LNCaP clone FGC (cell line): ENCODE measurements at regions not wholly inside any gene's neighbourhood (a gene's known extent, or its start where the extent isn't known, plus 50 kb on each side); places are given as distances from the start of the nearest gene placed in this dataset.

Experiments
- DNase-seq: peaks from one replicate; pipeline ENCODE4 v3.0.0-alpha.2; 2011; ENCODE audit warnings: low read depth
- H3K4me3 ChIP-seq: 2 replicates; pipeline ENCODE4 v1.5.1; 2011; ENCODE audit warnings: mild to moderate bottlenecking, low read depth, low read length, control low read depth
- CTCF ChIP-seq: IDR thresholded peaks from 2 replicates; pipeline ENCODE4 v1.5.1; 2012; ENCODE audit warnings: mild to moderate bottlenecking; ENCODE audit not compliant: control insufficient read depth, insufficient read depth; ENCODE audit errors: extremely low read depth

GRCh38 chr3:88811096-88811495 is 296.3 kb upstream of the EPHA3 start:
- no peak for DNase-seq
- no peak for TF ChIP-seq CTCF
- H3K4me3 ChIP-seq: no peak overlapping the region

GRCh38 chr3:88812576-88812975 is 294.8 kb upstream of the EPHA3 start:
- no peak for DNase-seq
- H3K4me3 ChIP-seq: no peak overlapping the region
- no peak for TF ChIP-seq CTCF

GRCh38 chr3:88816445-88816844 is 291.0 kb upstream of the EPHA3 start:
- H3K4me3 ChIP-seq: no peak overlapping the region
- no peak for TF ChIP-seq CTCF
- no peak for DNase-seq

DNA sequence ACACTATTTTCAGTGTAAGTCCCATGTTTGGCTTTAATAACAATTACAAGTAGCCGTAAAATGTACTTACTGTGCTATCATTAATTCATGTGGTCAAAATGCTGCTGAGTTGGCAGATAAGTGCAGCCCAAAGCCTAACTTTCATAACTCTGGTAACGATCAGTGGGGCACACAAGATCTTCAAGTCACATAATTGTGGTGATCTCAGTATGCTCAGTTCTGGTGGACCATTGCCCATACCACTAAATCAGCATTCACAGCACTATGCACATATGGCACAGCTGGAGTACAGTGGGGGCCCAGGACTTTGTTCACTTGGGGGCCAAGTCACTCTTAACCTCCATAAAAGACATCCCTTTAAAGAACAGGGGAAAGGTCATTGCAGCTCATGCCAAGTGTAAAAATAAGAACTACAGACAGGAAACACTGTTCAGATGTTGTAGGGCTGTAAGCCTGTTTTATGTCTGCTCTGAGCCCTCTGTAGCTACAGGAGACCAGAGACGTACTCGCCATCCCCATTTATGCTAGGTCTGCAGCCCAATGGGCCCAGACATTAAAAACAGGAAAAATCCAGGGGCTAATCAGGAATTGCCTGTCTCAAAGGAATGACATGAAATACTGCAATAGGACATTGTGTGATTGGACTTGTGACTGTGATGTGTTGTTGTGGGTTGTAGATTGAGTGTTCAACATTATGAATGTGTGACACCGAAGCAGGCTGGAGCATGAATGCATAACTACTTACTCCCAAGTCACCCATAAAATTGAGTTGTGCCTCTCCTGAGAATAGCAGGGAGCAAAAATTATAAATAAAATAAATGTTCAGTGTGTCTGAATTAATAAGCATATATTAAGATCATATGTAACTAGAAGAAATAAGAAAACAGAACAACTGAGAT is 282.5 kb upstream of the EPHA3 start:
- H3K4me3 ChIP-seq: no peak overlapping the region
- no peak for DNase-seq
- no peak for TF ChIP-seq CTCF

GRCh38 chr3:88828466-88828865 is 279.0 kb upstream of the EPHA3 start:
- DNase-seq: no peak
- TF ChIP-seq CTCF: no peak
- no peak overlapping the region for H3K4me3 ChIP-seq

GRCh38 chr3:88852606-88853005 is 254.8 kb upstream of the EPHA3 start:
- TF ChIP-seq CTCF: no peak
- DNase-seq: no peak
- no peak overlapping the region for H3K4me3 ChIP-seq

DNA sequence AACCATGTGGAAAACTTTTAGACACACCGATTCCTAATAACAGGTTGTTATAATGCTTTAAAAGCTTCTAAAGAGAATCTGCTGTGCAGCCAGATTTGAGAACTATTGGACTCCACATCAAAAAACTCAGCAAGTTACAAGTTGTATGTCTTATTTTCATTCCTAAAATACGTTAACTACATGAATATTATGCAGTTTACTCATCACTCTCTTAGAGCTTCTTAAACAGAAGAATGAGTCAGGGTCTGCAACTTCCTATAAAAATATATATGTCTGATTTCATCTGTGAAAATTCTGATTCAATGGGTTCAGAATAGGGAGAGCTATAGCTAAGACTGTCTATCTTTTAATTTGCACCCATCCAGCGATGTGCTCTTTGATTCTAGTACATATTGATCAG is 244.2 kb upstream of the EPHA3 start:
- DNase-seq: no peak
- H3K4me3 ChIP-seq: no peak overlapping the region
- no peak for TF ChIP-seq CTCF
